GM10248 (cell line): ENCODE measurements at regions not wholly inside any gene's neighbourhood (a gene's known extent, or its start where the extent isn't known, plus 50 kb on each side); places are given as distances from the start of the nearest gene placed in this dataset.

ENCODE experiments used
- CTCF ChIA-PET: fragments of 300-600 bp; sonication (Branson Sonifier 250); formaldehyde crosslinking; extraction: SDS; loops from one replicate; lab custom pipeline; 2021; ENCODE audit warnings: antibody characterized with exemption; lab: Yijun Ruan, JAX
- POLR2A ChIA-PET: fragments of 350-650 bp; sonication (Branson Sonifier 250); formaldehyde crosslinking; extraction: SDS; loops from one replicate; lab custom pipeline; 2020; ENCODE audit warnings: antibody characterized with exemption; lab: Yijun Ruan, JAX
- DNase-seq: peaks from one replicate; pipeline ENCODE4 v3.0.0; 2012; ENCODE audit errors: extremely low spot score
- TF ChIP-seq, protein P1 (sequence below): IDR thresholded peaks from 2 replicates; pipeline ENCODE4 v1.5.1; 2012; ENCODE audit warnings: mild to moderate bottlenecking, low read depth; ENCODE audit errors: extremely low read depth, missing control alignments, control extremely low read depth

DNA sequence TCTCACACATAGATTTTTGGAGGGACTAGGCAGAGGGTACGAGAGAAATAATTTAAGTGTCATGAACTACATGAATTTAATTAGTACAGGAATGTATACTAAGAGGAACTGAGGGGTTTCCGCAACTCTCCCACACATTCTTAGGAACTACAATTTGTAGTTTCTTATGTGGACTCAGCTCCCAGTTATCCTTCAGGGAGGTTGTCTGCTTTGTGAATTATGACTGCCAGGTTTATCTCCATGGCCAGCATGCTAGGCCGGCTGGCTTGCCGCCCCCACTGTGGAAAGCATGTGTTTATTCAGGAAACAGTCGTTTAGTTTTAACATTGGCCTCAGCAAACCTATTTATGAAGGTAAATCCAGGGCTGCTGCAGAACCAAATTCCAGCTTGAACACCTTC is 415.0 kb downstream of the KCTD16 start:
- TF ChIP-seq, protein P1, sequence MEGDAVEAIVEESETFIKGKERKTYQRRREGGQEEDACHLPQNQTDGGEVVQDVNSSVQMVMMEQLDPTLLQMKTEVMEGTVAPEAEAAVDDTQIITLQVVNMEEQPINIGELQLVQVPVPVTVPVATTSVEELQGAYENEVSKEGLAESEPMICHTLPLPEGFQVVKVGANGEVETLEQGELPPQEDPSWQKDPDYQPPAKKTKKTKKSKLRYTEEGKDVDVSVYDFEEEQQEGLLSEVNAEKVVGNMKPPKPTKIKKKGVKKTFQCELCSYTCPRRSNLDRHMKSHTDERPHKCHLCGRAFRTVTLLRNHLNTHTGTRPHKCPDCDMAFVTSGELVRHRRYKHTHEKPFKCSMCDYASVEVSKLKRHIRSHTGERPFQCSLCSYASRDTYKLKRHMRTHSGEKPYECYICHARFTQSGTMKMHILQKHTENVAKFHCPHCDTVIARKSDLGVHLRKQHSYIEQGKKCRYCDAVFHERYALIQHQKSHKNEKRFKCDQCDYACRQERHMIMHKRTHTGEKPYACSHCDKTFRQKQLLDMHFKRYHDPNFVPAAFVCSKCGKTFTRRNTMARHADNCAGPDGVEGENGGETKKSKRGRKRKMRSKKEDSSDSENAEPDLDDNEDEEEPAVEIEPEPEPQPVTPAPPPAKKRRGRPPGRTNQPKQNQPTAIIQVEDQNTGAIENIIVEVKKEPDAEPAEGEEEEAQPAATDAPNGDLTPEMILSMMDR = no peak
- ChIA-PET CTCF (no interaction called here), POLR2A (no interaction called here)
- no peak for DNase-seq

GRCh38 chr5:144583541-144584449 is 413.1 kb downstream of the KCTD16 start:
- POLR2A ChIA-PET = no interaction called here
- CTCF ChIA-PET = interaction anchor here (1.5 to 1.7 kb wide), 2 partner anchors 9 to 23 kb away, joined by 3 read pairs; no protein-coding TSS in a partner anchor
- DNase-seq = no peak
- TF ChIP-seq, protein P1 = no peak

- ChIA-PET CTCF (no interaction called here), POLR2A (no interaction called here)
- TF ChIP-seq, protein P1 = no peak
- no peak for DNase-seq
Observed at GRCh38 chr5:144582066-144582465, 411.4 kb downstream of the KCTD16 start.

GRCh38 chr5:144581044-144581443 is 410.4 kb downstream of the KCTD16 start:
- ChIA-PET POLR2A (no interaction called here), CTCF (interaction anchor here (1.1 kb wide), 1 partner anchor 12 kb away, joined by 3 read pairs; no protein-coding TSS in a partner anchor)
- TF ChIP-seq, protein P1 = no peak
- no peak for DNase-seq

GRCh38 chr5:144577676-144578075 is 407.0 kb downstream of the KCTD16 start:
- TF ChIP-seq, protein P1 = no peak
- POLR2A ChIA-PET = no interaction called here
- CTCF ChIA-PET = no interaction called here

DNA sequence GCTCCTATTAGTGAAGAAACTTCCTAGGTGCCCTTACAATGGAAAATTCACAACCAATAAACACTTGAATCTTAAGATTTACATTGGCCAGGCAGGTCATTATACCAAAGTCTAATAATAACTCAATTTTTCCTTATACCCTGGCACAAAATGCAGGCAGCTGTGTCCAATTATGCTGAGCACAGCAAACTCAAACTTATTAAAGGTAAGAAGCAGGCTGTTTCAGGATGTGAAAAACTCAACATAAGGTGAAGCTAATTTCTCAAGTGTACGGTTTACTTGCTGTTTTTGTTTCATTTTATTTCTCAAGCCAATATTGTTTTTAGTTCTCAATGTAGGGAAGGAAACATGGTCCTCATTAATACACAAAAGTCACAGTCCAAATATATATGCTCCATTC is 405.1 kb downstream of the KCTD16 start:
- DNase-seq = no peak
- ChIA-PET CTCF (interaction anchor here (1.1 kb wide), 1 partner anchor 8 kb away, joined by 3 read pairs; no protein-coding TSS in a partner anchor), POLR2A (no interaction called here)
- TF ChIP-seq, protein P1 = no peak

More at GRCh38 chr5:144577676-144578075, 407.0 kb downstream of the KCTD16 start:
- no peak for DNase-seq
